ENCODE measurements at regions not wholly inside any gene's neighbourhood (a gene's known extent, or its start where the extent isn't known, plus 50 kb on each side); places are given as distances from the start of the nearest gene placed in this dataset.

- no peak for TF ChIP-seq CTCF (IDR thresholded peaks at IDR 0.05)
- TF ChIP-seq POLR2AphosphoS5 (IDR thresholded peaks at IDR 0.05; ENCODE audit: low read depth, low read length): no peak
- TF ChIP-seq TCF7L2 (IDR thresholded peaks at IDR 0.05; ENCODE audit: low read depth, low read length): no peak
- no peak for TF ChIP-seq REST (IDR thresholded peaks at IDR 0.05; ENCODE audit: insufficient read depth in 1 of 2, low read depth in 2 of 2, low read length in 1 of 2)
Observed at GRCh38 chr14:88129306-88130056, 124.5 kb downstream of the GPR65 start.
